HepG2 (cell line): ENCODE measurements at regions not wholly inside any gene's neighbourhood (a gene's known extent, or its start where the extent isn't known, plus 50 kb on each side); places are given as distances from the start of the nearest gene placed in this dataset.
A peak's percentile ranks its signal among the peaks of the same experiment; 100 is the strongest.

ENCODE experiments used
- ARID3A ChIP-seq: IDR thresholded peaks from 2 replicates; pipeline ENCODE4 v1.6.1; 2012; ENCODE audit warnings: low read depth, low read length, improper control_type of control experiment
- ARID5B ChIP-seq: IDR thresholded peaks from 2 replicates; pipeline ENCODE4 v1.4.0; 2020; ENCODE audit warnings: mild to moderate bottlenecking, missing genetic modification reagents
- ATF7-NPFF ChIP-seq: sonication (generic); formaldehyde crosslinking; IDR thresholded peaks from 2 replicates; pipeline ENCODE4 v1.8.1; 2023; ENCODE audit warnings: mild to moderate bottlenecking, low read depth, missing genetic modification reagents, moderate library complexity
- ATRX ChIP-seq: sonication (generic); formaldehyde crosslinking; IDR thresholded peaks from 2 replicates; pipeline ENCODE4 v1.4.0; 2020; ENCODE audit warnings: missing genetic modification reagents, borderline replicate concordance
- ERF ChIP-seq: IDR thresholded peaks from 2 replicates; pipeline ENCODE4 v1.6.1; 2018; ENCODE audit warnings: missing biosample characterization, missing genetic modification reagents
- FOXO1 ChIP-seq: sonication (generic); formaldehyde crosslinking; IDR thresholded peaks from 2 replicates; pipeline ENCODE4 v1.4.0; 2020; ENCODE audit warnings: missing genetic modification reagents
- HOMEZ ChIP-seq: IDR thresholded peaks from 2 replicates; pipeline ENCODE4 v1.6.1; 2016; ENCODE audit warnings: low read depth
- MTA1 ChIP-seq: sonication (generic); formaldehyde crosslinking; IDR thresholded peaks from 2 replicates; pipeline ENCODE4 v1.4.0; 2020; ENCODE audit warnings: missing genetic modification reagents, mild to moderate bottlenecking, borderline replicate concordance
- SMAD3 ChIP-seq: sonication (generic); formaldehyde crosslinking; IDR thresholded peaks from 2 replicates; pipeline ENCODE4 v1.4.0; 2020; ENCODE audit warnings: missing genetic modification reagents
- USF2 ChIP-seq, 2 experiments: sonication (generic) in 1 of 2; formaldehyde crosslinking in 1 of 2; IDR thresholded peaks; 2 replicates each; pipeline versions ENCODE4 v1.5.1 to v1.6.1; 2011 to 2020; ENCODE audit warnings: borderline replicate concordance in 1 of 2, low read depth in 1 of 2, low read length in 1 of 2, mild to moderate bottlenecking in 1 of 2, missing genetic modification reagents in 1 of 2, moderate library complexity in 1 of 2
- XRCC5 ChIP-seq: fragments of 200-400 bp; formaldehyde crosslinking; optimal IDR thresholded peaks from 2 replicates; pipeline ENCODE3; 2017; ENCODE audit warnings: mild to moderate bottlenecking, low read length
- ZBTB33 ChIP-seq: sonication (generic); formaldehyde crosslinking; IDR thresholded peaks from 2 replicates; pipeline ENCODE4 v1.4.0; 2020; ENCODE audit warnings: missing genetic modification reagents
- ZBTB42 ChIP-seq: sonication (generic); formaldehyde crosslinking; IDR thresholded peaks from 2 replicates; pipeline ENCODE4 v1.5.0; 2020; ENCODE audit warnings: mild to moderate bottlenecking, missing genetic modification reagents
- ZNF251 ChIP-seq: sonication (generic); formaldehyde crosslinking; IDR thresholded peaks from 2 replicates; pipeline ENCODE4 v1.9.0; 2021; ENCODE audit warnings: mild to moderate bottlenecking, missing genetic modification reagents
- ZNF331 ChIP-seq: sonication (generic); formaldehyde crosslinking; IDR thresholded peaks from 2 replicates; pipeline ENCODE4 v1.4.0; 2020; ENCODE audit warnings: missing genetic modification reagents
- ZNF639 ChIP-seq: conservative IDR thresholded peaks from 2 replicates; pipeline ENCODE4 v1.6.1; 2018; ENCODE audit warnings: missing genetic modification reagents
- ZNF746 ChIP-seq: sonication (generic); formaldehyde crosslinking; IDR thresholded peaks from 2 replicates; pipeline ENCODE4 v1.8.0; 2022; ENCODE audit warnings: mild to moderate bottlenecking, missing genetic modification reagents

- TF ChIP-seq ARID3A, result peak; percentile 54; the same call in 1 of the 2 replicates
- TF ChIP-seq MTA1, result no peak
- no peak for TF ChIP-seq ZBTB42 (CRISPR knock-in tag)
- 0 out of 2 replicates have a peak, but pooled peaks have one; percentile 9 for TF ChIP-seq ZNF331 (CRISPR knock-in tag)
- TF ChIP-seq ATRX (CRISPR knock-in tag), result no peak
- no peak for TF ChIP-seq USF2 (IDR thresholded peaks at IDR 0.05; ENCODE audit: low read depth, low read length)
- no peak for TF ChIP-seq USF2 (CRISPR knock-in tag; IDR thresholded peaks at IDR 0.05; ENCODE audit: borderline replicate concordance)
- TF ChIP-seq SMAD3 (CRISPR knock-in tag), result peak; percentile 51; the same call in 1 of the 2 replicates
- peak; percentile 96 for TF ChIP-seq ZBTB33 (CRISPR knock-in tag)
- peak; percentile 26; the same call in 1 of the 2 replicates for TF ChIP-seq ARID5B
- no peak for TF ChIP-seq ZNF639
- peak; percentile 32; the same call in 1 of the 2 replicates for TF ChIP-seq HOMEZ (CRISPR knock-in tag)
- 0 out of 2 replicates have a peak, but pooled peaks have one; percentile 23 for TF ChIP-seq FOXO1
- TF ChIP-seq ATF7-NPFF (CRISPR knock-in tag), result no peak
- TF ChIP-seq ZNF251 (CRISPR knock-in tag), result no peak
- TF ChIP-seq ERF (CRISPR knock-in tag), result 0 out of 2 replicates have a peak, but pooled peaks have one; percentile 14
- no peak for TF ChIP-seq XRCC5
- TF ChIP-seq ZNF746 (CRISPR knock-in tag), result no peak
These were observed 287.2 kb upstream of the MKLN1 start (continued) for GRCh38 chr7:131040467-131040932.
